Aorta (tissue), 5 donors: ENCODE measurements at regions not wholly inside any gene's neighbourhood (a gene's known extent, or its start where the extent isn't known, plus 50 kb on each side); places are given as distances from the start of the nearest gene placed in this dataset.
A peak's percentile ranks its signal among the peaks of the same experiment; 100 is the strongest.

Source experiments
- ATAC-seq: fragments of 200-7000 bp; cut with Tn5 transposase; one replicate; pipeline ENCODE4 v1.9.1; 2022; ENCODE audit warnings: moderate library complexity; ENCODE audit not compliant: low FRiP score
- DNase-seq, 2 donors: peaks; one replicate each; pipeline ENCODE4 v3.0.0-alpha.2; 2020
- H3K27ac ChIP-seq, 2 donors: one replicate each; pipeline ENCODE4 v1.5.1; 2013; ENCODE audit warnings: low read length in 2 of 2, mild to moderate bottlenecking in 2 of 2, moderate library complexity in 2 of 2, control low read depth in 1 of 2, inconsistent platforms in 1 of 2, low read depth in 1 of 2
- H3K27me3 ChIP-seq, 2 donors: one replicate each; pipeline ENCODE4 v1.6.1; 2013; ENCODE audit warnings: control low read depth in 1 of 2, low read length in 1 of 2, mild to moderate bottlenecking in 1 of 2, moderate library complexity in 1 of 2; ENCODE audit not compliant: insufficient read depth in 2 of 2, control insufficient read depth in 1 of 2
- H3K36me3 ChIP-seq, 2 donors: one replicate each; pipeline ENCODE4 v1.6.1; 2013; ENCODE audit warnings: control low read depth in 1 of 2, low read length in 1 of 2, mild to moderate bottlenecking in 1 of 2; ENCODE audit not compliant: insufficient read depth in 2 of 2, control insufficient read depth in 1 of 2
- H3K4me1 ChIP-seq, 2 donors: one replicate each; pipeline ENCODE4 v1.6.1; 2013; ENCODE audit warnings: low read length in 2 of 2, control low read depth in 1 of 2, mild to moderate bottlenecking in 1 of 2, moderate library complexity in 1 of 2; ENCODE audit not compliant: insufficient read depth in 2 of 2, control insufficient read depth in 1 of 2
- H3K4me3 ChIP-seq, 2 donors: one replicate each; pipeline ENCODE4 v1.5.1; 2013; ENCODE audit warnings: low read length in 2 of 2, control low read depth in 1 of 2, mild to moderate bottlenecking in 1 of 2
- H3K9me3 ChIP-seq: one replicate; pipeline ENCODE4 v1.6.1; 2013; ENCODE audit warnings: mild to moderate bottlenecking, low read length; ENCODE audit not compliant: control insufficient read depth
- WGBS, 2 donors: extraction: QIAGEN DNeasy Blood & Tissue Kit; methylation state at CpG; one replicate each; pipeline ENCODE4 v1.1.7; 2013; 5-methylcytosine and 5-hydroxymethylcytosine counted together
- intact Hi-C, 2 donors: fragments of 100-400 bp; cut with DNase I; formaldehyde crosslinking; loops; one replicate each; pipeline versions ENCODE4 v1.14.2 to v1.15.0; 2022
- donor health status: healthy with polysubstance abuse.
- donor health status: Bipolar disorder and iron deficiency.
- donor health status: DM: no; HTN: no; CAD: no.
- donor health status: DM: no; HTN: no; CAD: no.
- donor health status: DM: yes; HTN: yes; CAD: no.

DNA sequence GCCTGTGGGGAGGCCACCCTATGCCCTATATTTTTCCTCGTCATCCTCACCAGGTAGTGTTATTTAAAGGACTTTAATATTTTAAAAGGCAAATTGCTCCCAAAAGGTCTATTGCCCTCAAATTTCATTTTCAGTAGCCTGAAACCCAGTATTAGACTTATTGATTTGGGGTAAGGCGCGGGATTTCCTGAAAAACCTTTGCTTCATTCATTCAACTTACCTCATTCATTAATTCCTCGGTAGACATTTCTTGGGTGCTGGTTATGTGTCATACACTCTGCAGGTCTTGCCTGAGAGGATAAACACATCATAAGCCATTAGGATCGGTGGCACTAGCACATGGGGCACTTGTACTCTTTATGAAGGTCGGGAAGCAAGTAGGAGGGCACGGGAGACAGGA lies 99.2 kb downstream of the ARF6 start:
- Histone ChIP-seq H3K4me3 (no peak overlapping the region), H3K4me1 (peaks cover 0 to under 1% of the 10 kb centered on the region in 2 donors), H3K27ac (no peak overlapping the region), H3K27me3 (no peaks in the 10 kb centered on the region), H3K9me3 (no peaks in the 10 kb centered on the region), H3K36me3 (no peaks in the 10 kb centered on the region)
- WGBS, 2 donors: 95 to 99% methylated on average over 7 of the region's 7 CpGs
- no peak for ATAC-seq
- intact Hi-C loops: no loop called here
- DNase-seq: no peak

GRCh38 chr14:49992448-49992847 lies 99.6 kb downstream of the ARF6 start:
- ATAC-seq (no peak), DNase-seq (no peak)
- no peaks in the 10 kb centered on the region for H3K9me3 ChIP-seq
- no peak overlapping the region for H3K27ac ChIP-seq
- H3K27me3 ChIP-seq: no peaks in the 10 kb centered on the region
- no peak overlapping the region for H3K4me3 ChIP-seq
- no peaks in the 10 kb centered on the region for H3K4me1 ChIP-seq
- H3K36me3 ChIP-seq: no peaks in the 10 kb centered on the region
- intact Hi-C loops: no loop called here
- 78 to 89% methylated on average over 4 of the region's 4 CpGs for WGBS, 2 donors

DNA sequence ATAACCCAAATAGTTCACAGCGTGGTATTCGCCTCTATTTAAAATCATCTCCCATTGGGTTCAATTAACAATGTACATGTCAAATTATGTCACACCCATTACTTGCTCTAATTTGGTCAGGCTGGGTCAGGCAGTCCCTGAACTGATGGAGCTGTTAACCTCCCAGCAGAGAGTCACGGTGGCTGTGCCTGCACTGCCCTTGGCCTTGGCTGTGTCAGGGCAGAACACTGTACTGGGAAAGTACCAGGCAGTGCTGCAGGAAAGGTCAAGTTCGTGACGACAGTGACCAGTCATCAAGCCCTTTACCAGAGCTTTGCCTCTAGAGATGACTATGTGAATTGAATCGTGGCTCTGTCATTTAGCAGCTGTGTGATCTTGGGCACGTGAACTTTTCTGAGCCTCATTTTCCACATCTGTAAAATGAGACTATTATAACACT lies 100.0 kb downstream of the ARF6 start:
- 80 to 81% methylated on average over 7 of the region's 7 CpGs for WGBS, 2 donors
- no peaks in the 10 kb centered on the region for H3K4me1 ChIP-seq
- no peaks in the 10 kb centered on the region for H3K9me3 ChIP-seq
- intact Hi-C loops: no loop called here
- no peaks in the 10 kb centered on the region for H3K36me3 ChIP-seq
- DNase-seq (no peak), ATAC-seq (no peak)
- no peak overlapping the region for H3K27ac ChIP-seq
- H3K27me3 ChIP-seq: no peaks in the 10 kb centered on the region
- H3K4me3 ChIP-seq: no peak overlapping the region

DNA sequence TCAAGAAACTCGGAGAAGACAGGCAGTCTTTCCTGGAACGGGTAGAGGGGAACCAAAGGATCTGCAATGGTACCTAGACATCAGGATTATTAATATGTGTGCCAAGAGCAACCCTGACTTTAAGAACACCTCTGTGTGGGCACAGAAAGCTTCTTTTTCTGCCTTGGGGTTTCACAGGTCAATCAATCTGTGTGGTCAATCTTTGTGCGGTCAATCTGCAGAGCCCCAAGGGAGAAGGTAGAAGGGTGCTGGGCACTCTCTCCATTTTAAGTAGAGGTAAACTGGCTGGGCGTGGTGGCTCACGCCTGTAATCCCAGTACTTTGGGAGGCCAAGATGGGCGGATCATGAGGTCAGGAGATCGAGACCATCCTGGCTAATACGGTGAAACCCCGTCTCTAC lies 100.7 kb downstream of the ARF6 start:
- no peak for ATAC-seq
- WGBS, 2 donors: 92% methylated on average over 9 of the region's 9 CpGs
- DNase-seq: no peak
- no peak overlapping the region for H3K4me3 ChIP-seq
- no peaks in the 10 kb centered on the region for H3K9me3 ChIP-seq
- intact Hi-C loops: no loop called here
- no peaks in the 10 kb centered on the region for H3K27me3 ChIP-seq
- H3K27ac ChIP-seq: no peak overlapping the region
- H3K36me3 ChIP-seq: no peaks in the 10 kb centered on the region
- no peaks in the 10 kb centered on the region for H3K4me1 ChIP-seq

- Histone ChIP-seq H3K9me3 (no peaks in the 10 kb centered on the region), H3K27me3 (no peaks in the 10 kb centered on the region), H3K27ac (no peak overlapping the region), H3K4me1 (peaks cover 0 to 5% of the 10 kb centered on the region in 2 donors), H3K4me3 (no peak overlapping the region), H3K36me3 (no peaks in the 10 kb centered on the region)
- ATAC-seq (no peak), DNase-seq (no peak)
- intact Hi-C loops: no loop called here
- WGBS, 2 donors: 42 to 45% methylated on average over 9 of the region's 9 CpGs
These were observed 102.2 kb downstream of the ARF6 start for GRCh38 chr14:49994951-49995561.

- no peaks in the 10 kb centered on the region for H3K27me3 ChIP-seq
- ATAC-seq: no peak
- no peak for DNase-seq
- no peaks in the 10 kb centered on the region for H3K36me3 ChIP-seq
- H3K9me3 ChIP-seq: no peaks in the 10 kb centered on the region
- H3K27ac ChIP-seq: peak overlapping the region; percentile 53 to 78
- intact Hi-C loops: no loop called here
- H3K4me3 ChIP-seq: no peak overlapping the region
- 95 to 96% methylated on average over 4 of the region's 4 CpGs for WGBS, 2 donors
- H3K4me1 ChIP-seq: peaks cover 2 to 7% of the 10 kb centered on the region in 2 donors
These were observed 105.1 kb downstream of the ARF6 start for GRCh38 chr14:49997991-49998390.

GRCh38 chr14:49999146-49999761 lies 106.4 kb downstream of the ARF6 start:
- peaks cover 2 to 7% of the 10 kb centered on the region in 2 donors for H3K4me1 ChIP-seq
- no peaks in the 10 kb centered on the region for H3K9me3 ChIP-seq
- DNase-seq (peak; percentile 95 to 96), ATAC-seq (peak; percentile 78)
- intact Hi-C loops: loop anchor here in 1 of 2 donors (1.0 kb wide), 1 partner anchor 46 kb away; no protein-coding TSS in a partner anchor
- H3K27ac ChIP-seq: peak overlapping the region; percentile 70 to 78
- H3K36me3 ChIP-seq: no peaks in the 10 kb centered on the region
- WGBS, 2 donors: 10% methylated on average over 5 of the region's 5 CpGs
- no peak overlapping the region for H3K4me3 ChIP-seq
- H3K27me3 ChIP-seq: no peaks in the 10 kb centered on the region

DNA sequence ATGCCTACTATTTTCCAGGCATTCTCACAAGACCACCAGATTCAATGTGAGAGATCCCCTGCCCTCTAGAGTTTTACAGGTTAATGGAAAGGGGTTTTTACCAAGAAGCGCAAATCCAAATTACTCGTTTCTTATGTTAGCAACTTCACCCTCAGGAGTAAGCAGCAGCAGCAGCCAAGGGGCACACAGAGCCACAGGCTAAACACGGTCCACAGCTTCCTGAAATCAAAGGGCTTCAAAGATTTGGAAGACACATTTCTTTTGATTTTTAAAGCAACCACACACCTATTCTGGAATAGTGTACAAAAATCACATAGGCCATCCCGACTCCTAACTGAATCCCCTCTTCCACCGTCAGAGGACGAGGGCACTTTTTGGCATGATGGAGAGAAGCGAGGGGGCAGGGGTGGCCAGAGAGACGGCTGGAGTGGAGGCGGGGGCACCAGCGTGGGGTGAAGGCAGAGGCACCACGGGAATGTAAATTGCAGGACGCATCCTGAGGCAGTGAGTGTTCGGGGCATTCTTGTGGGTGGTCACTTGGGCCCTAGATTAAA lies 107.0 kb downstream of the ARF6 start:
- peaks cover 2 to 7% of the 10 kb centered on the region in 2 donors for H3K4me1 ChIP-seq
- no peaks in the 10 kb centered on the region for H3K9me3 ChIP-seq
- H3K27me3 ChIP-seq: no peaks in the 10 kb centered on the region
- DNase-seq: no peak
- peak overlapping the region; percentile 78 to 99 for H3K27ac ChIP-seq
- no peak overlapping the region for H3K4me3 ChIP-seq
- H3K36me3 ChIP-seq: no peaks in the 10 kb centered on the region
- ATAC-seq: no peak
- 14 to 15% methylated on average over 13 of the region's 13 CpGs for WGBS, 2 donors
- intact Hi-C loops: loop anchor here (1.0 to 10.0 kb wide), 4 partner anchors 45 to 131 kb away; partner anchors contain the start of gene ARF6 (in 2 of the 2)
